GF-D8 (cell line): ENCODE measurements at regions not wholly inside any gene's neighbourhood (a gene's known extent, or its start where the extent isn't known, plus 50 kb on each side); places are given as distances from the start of the nearest gene placed in this dataset.
"Not testable (repeated sequence)": the region's sequence is repeated elsewhere in the genome, so short reads cannot be mapped to it uniquely, and the experiment has no call there.

Source experiments
- DNase-seq: peaks from one replicate; lab custom pipeline; 2025; lab: John Stamatoyannopoulos, UW

GRCh38 chr20:7792150-7792869 lies 147.9 kb downstream of the HAO1 start:
- DNase-seq: no peak

- DNase-seq: no peak
Measured at GRCh38 chr20:7798176-7798575, 142.1 kb downstream of the HAO1 start.

GRCh38 chr20:7799862-7800261 lies 140.4 kb downstream of the HAO1 start:
- no peak for DNase-seq

GRCh38 chr20:7803411-7804151 lies 136.7 kb downstream of the HAO1 start:
- not testable (repeated sequence) for DNase-seq

- DNase-seq: no peak
Measured at GRCh38 chr20:7806831-7807230, 133.4 kb downstream of the HAO1 start.

GRCh38 chr20:7817286-7817685 lies 123.0 kb downstream of the HAO1 start:
- DNase-seq: no peak

- no peak for DNase-seq
Measured at GRCh38 chr20:7818477-7818876, 121.8 kb downstream of the HAO1 start.

GRCh38 chr20:7820897-7821296 lies 119.4 kb downstream of the HAO1 start:
- no peak for DNase-seq

- DNase-seq: no peak
Measured at GRCh38 chr20:7822772-7823171, 117.5 kb downstream of the HAO1 start.

- no peak for DNase-seq
Measured at GRCh38 chr20:7828437-7828836, 111.8 kb downstream of the HAO1 start.

GRCh38 chr20:7829031-7829430 lies 111.2 kb downstream of the HAO1 start:
- DNase-seq: no peak

GRCh38 chr20:7829776-7830175 lies 110.5 kb downstream of the HAO1 start:
- no peak for DNase-seq
